GM12874 (cell line): ENCODE measurements at regions not wholly inside any gene's neighbourhood (a gene's known extent, or its start where the extent isn't known, plus 50 kb on each side); places are given as distances from the start of the nearest gene placed in this dataset.

Source experiments
- TF ChIP-seq, protein P1 (sequence below): IDR thresholded peaks from 2 replicates; pipeline ENCODE4 v1.5.1; 2011; ENCODE audit warnings: low read depth, mild to moderate bottlenecking, control low read depth, low read length, moderate library complexity; ENCODE audit not compliant: insufficient read depth

DNA sequence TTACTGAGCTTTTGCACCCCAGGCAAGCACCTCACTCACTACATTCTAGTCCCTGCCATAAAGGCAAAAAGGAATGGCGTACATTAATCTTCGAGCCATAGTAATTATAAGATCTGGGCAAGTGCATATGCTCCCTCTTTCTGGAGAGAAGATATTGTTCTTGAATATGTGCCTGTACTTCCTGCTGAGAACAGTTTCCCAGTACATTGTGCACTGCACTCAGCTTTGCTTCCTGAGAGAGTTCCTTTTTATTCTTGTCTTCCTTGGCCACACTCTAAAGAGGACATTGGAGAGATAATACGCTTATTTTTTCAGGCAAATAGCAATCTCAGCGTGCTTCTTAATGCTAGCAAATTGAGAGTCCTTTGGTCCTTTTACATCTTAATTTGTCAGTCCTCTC is 909.0 kb upstream of the PCDH10 start:
- TF ChIP-seq, protein P1, sequence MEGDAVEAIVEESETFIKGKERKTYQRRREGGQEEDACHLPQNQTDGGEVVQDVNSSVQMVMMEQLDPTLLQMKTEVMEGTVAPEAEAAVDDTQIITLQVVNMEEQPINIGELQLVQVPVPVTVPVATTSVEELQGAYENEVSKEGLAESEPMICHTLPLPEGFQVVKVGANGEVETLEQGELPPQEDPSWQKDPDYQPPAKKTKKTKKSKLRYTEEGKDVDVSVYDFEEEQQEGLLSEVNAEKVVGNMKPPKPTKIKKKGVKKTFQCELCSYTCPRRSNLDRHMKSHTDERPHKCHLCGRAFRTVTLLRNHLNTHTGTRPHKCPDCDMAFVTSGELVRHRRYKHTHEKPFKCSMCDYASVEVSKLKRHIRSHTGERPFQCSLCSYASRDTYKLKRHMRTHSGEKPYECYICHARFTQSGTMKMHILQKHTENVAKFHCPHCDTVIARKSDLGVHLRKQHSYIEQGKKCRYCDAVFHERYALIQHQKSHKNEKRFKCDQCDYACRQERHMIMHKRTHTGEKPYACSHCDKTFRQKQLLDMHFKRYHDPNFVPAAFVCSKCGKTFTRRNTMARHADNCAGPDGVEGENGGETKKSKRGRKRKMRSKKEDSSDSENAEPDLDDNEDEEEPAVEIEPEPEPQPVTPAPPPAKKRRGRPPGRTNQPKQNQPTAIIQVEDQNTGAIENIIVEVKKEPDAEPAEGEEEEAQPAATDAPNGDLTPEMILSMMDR: no peak

DNA sequence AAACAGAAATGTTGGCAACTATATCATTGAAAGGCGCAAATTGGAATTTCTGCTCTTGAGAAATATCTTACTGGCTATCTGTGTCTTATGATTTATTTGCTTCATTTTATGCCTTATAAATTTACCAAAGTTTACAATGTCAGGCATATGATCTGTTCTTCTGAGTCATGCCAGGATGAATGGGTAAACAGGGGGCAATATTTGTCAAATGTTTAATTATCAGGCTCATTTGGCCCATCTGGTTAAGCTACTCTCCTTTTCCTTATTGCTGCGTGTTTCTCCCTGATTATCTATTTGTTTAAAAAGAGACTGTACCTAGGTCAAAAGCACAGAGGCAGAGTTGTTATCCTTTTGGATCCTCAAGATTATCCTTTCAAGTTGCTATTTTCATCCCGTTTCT is 903.8 kb upstream of the PCDH10 start:
- TF ChIP-seq, protein P1: no peak

DNA sequence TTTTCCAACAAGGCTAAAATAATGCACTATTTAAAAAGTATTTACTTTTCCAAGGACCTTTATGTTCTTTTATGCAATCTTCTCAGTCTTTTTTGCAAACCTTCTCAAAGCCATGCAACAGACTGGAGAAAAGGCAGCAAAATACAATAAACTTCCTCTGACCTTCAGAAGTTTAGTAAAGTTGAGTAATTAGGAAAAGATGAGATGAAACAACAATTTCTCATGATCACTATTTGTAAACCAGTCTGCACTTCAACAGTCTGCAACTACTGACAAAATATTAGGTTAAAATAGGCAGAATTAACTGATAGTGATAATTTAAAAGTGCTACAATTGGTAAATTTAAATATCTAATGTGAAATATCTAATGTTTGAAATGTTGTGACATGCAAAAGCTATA is 884.9 kb upstream of the PCDH10 start:
- TF ChIP-seq, protein P1: no peak

DNA sequence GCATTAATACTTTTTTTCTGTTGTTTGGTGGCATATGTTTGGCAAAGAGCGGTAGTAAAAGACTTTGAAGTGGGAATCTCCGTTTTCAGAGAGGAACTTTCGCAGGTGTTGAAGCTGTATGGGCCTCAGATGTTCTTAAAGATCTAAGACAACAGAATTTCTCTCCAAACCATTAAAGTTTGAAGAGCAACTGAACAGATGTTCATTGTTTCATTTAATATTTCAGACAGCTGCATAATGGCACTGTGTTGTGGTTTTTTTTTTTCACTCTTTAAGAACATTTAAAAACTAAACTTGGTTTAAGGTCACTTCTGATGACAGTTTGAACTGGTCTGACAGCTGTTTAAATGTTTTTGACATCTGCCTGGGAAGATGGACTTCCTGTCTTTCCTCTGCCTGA is 882.7 kb upstream of the PCDH10 start:
- TF ChIP-seq, protein P1: no peak

DNA sequence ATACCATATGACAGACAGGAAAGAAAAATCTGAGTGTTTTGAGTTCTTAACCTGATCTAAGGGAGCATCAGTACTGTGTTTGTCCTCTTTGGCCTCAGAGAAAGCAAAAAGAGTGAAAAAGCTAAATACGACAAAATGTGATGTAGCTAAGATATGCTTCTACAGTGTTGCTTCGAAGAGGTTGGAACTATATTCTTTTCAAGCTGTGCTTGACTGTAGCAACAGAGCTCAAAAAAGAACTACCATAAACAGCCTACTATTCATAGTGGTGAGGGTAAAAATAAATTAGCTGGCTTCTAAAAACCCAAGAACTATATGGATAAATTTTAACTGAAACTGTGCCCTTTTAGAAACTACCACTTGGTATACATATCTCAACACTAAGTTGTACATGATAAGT is 881.8 kb upstream of the PCDH10 start:
- TF ChIP-seq, protein P1: no peak

DNA sequence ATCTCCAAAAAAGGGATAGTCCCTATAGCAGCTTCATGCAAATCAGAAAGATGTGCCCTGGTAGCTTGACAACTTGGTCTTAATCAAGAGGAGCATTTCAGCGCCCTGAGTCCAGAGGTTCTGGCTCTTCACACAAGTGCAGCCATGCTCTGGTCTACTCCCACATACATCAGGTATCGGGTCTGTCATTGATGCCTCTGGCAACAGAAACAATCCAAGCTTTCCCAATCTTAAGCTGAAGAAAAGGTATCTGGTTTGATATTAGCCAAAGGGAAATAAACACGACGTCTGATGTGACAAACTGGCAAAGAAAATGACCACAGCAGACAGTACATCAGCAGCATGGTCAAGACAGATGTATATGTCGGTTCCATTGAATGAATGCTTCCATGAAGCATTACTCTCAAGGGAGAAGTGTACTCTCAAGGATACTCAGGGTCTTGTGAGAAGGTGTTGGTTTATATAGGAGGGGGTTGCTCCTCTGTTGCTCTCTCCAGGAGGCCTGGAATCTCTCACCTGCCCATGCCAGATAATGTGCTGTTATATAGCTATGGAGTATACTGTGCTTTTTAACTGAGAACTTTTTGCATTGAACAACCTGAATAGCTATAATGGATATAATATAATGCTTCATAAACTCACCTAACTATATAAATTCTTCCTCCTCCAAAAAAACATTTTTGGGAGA is 879.6 kb upstream of the PCDH10 start:
- TF ChIP-seq, protein P1: no peak

DNA sequence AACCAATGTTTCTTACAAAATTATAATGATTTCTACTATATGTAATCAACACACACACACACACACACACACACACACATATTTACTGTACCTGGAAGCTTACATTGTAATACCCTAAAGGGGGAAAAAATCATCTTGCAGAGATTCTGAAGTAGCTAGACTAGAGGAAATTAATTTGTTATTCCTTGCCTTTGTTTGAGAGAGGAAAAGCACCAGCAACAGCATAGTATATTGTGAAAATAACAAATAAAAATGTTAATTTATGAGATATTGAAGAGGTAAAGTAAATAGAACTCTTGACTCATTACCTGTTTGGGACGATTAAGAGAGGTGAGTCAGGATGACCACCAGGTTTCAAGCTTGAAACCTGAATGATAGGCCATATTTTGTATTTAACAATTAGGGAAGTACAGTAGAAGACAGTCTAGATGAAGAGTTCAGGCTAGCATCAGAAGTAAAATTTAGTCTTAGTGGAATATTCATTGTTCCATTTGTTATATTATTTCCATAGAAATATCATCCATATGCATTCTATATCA is 873.4 kb upstream of the PCDH10 start:
- TF ChIP-seq, protein P1: no peak
